Vagina (tissue), 2 donors: ENCODE measurements at regions not wholly inside any gene's neighbourhood (a gene's known extent, or its start where the extent isn't known, plus 50 kb on each side); places are given as distances from the start of the nearest gene placed in this dataset.

Experiments used
- POLR2A ChIP-seq, 2 donors: fragments of 450-650 bp; IDR thresholded peaks; one replicate each; pipeline ENCODE4 v1.6.1; 2017; ENCODE audit warnings: antibody characterized with exemption in 2 of 2, mild to moderate bottlenecking in 2 of 2, moderate library complexity in 2 of 2
- POLR2AphosphoS5 ChIP-seq, 2 donors: sonication (generic); formaldehyde crosslinking; IDR thresholded peaks; one replicate each; pipeline ENCODE4 v1.9.0; 2017; ENCODE audit warnings: antibody characterized with exemption in 2 of 2, mild to moderate bottlenecking in 2 of 2, low read depth in 1 of 2; ENCODE audit not compliant: insufficient read depth in 1 of 2
- TF ChIP-seq, protein P1 (sequence below), 3 experiments: fragments of 450-650 bp in 2 of 3; fragments of 200-600 bp in 1 of 3; sonication (generic) in 1 of 3; IDR thresholded peaks; one replicate each; pipeline ENCODE4 v1.5.1; 2017 to 2019; ENCODE audit warnings: antibody characterized with exemption in 3 of 3, mild to moderate bottlenecking in 2 of 3, moderate library complexity in 2 of 3

DNA sequence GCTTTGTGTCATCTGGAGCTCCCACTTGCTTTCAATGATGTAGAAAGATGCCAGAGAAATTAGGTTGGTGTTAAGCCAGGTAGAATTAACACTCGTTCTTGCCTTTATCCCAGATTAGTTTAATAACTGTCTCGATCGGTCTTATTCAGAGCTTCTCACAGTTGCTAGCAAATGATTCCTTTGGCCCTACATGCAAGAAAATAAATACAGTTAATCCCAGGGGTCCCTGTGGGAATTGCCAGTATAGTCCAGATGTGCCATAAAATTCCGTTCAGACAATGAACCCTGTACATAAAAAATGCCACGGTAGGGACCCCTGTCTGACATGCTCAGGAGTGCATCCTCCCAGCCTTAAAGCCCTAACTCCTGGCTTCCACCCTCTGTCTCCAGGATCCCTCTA is 207.5 kb downstream of the ARHGAP12 start:
- TF ChIP-seq, protein P1, sequence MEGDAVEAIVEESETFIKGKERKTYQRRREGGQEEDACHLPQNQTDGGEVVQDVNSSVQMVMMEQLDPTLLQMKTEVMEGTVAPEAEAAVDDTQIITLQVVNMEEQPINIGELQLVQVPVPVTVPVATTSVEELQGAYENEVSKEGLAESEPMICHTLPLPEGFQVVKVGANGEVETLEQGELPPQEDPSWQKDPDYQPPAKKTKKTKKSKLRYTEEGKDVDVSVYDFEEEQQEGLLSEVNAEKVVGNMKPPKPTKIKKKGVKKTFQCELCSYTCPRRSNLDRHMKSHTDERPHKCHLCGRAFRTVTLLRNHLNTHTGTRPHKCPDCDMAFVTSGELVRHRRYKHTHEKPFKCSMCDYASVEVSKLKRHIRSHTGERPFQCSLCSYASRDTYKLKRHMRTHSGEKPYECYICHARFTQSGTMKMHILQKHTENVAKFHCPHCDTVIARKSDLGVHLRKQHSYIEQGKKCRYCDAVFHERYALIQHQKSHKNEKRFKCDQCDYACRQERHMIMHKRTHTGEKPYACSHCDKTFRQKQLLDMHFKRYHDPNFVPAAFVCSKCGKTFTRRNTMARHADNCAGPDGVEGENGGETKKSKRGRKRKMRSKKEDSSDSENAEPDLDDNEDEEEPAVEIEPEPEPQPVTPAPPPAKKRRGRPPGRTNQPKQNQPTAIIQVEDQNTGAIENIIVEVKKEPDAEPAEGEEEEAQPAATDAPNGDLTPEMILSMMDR (IDR thresholded peaks at IDR 0.05) = no peak
- TF ChIP-seq POLR2A (IDR thresholded peaks at IDR 0.05) (no peak), POLR2AphosphoS5 (IDR thresholded peaks at IDR 0.05; ENCODE audit: insufficient read depth in 1 of 2, low read depth in 1 of 2) (no peak)
